Heart left ventricle (tissue), 13 donors: ENCODE measurements at regions not wholly inside any gene's neighbourhood (a gene's known extent, or its start where the extent isn't known, plus 50 kb on each side); places are given as distances from the start of the nearest gene placed in this dataset.
"Not testable (repeated sequence)": the region's sequence is repeated elsewhere in the genome, so short reads cannot be mapped to it uniquely, and the experiment has no call there.

Experiments
- CTCF ChIP-seq, 12 donors: fragments of 200-600 bp; sonication (generic) in 4 of 12; IDR thresholded peaks; one replicate each; pipeline versions ENCODE4 v1.5.0 to v1.8.0; 2018 to 2022; ENCODE audit warnings: antibody characterized with exemption in 12 of 12, mild to moderate bottlenecking in 5 of 12
- POLR2A ChIP-seq, 2 donors: fragments of 450-650 bp; IDR thresholded peaks; one replicate each; pipeline ENCODE4 v1.6.1; 2017; ENCODE audit warnings: antibody characterized with exemption in 2 of 2, mild to moderate bottlenecking in 2 of 2, moderate library complexity in 2 of 2
- donor health status: ischemic (EF 13 %, LVEDD 7.1; RV severe dilation, severe dysfunction).
- donor health status: DM: no; HTN: yes; CAD: no.
- donor health status: DM: no; HTN: no; CAD: no.
- donor health status: ischemic (EF 25% LVEDD 6.9; RV normal size, moderate dysfunction).
- donor health status: ischemic (EF 25% LVEDD 5.7; RV mildly dilated, moderate dysfunction).
- donor health status: ischemic (EF 35%, LVEDD 5.7; RV mildly dilated, moderate dysfunction).
- donor health status: nonischemic (EF 11% LVEDD 7.7; RV severe dilation, severe dysfunction).
- donor health status: DM: yes; HTN: yes; CAD: no.
- donor health status: PGD.
- donor health status: ischemic (EF 29% LVEDD 5.4; RV normal size, mild dysfunction).
- donor health status: nonischemic (EF 23%, LVEDD 6.1; RV moderate dilation, normal function).

- TF ChIP-seq CTCF, POLR2A (IDR thresholded peaks at IDR 0.05): not testable (repeated sequence)
Observed at GRCh38 chrY:21782174-21782860, 112.0 kb downstream of the RBMY1D start.
